ENCODE measurements at regions not wholly inside any gene's neighbourhood (a gene's known extent, or its start where the extent isn't known, plus 50 kb on each side); places are given as distances from the start of the nearest gene placed in this dataset.

- TF ChIP-seq CTCF (IDR thresholded peaks at IDR 0.05; ENCODE audit: poor library complexity, severe bottlenecking) (no peak), EP300 (conservative IDR thresholded peaks at IDR 0.05; ENCODE audit: poor library complexity, severe bottlenecking) (no peak), POLR2AphosphoS5 (IDR thresholded peaks at IDR 0.05) (no peak), TAF1 (IDR thresholded peaks at IDR 0.05; ENCODE audit: low read depth) (no peak), SMC3 (conservative IDR thresholded peaks at IDR 0.05; ENCODE audit: poor library complexity) (no peak), MXI1 (conservative IDR thresholded peaks at IDR 0.05; ENCODE audit: poor library complexity, severe bottlenecking) (no peak), EZH2 (IDR thresholded peaks at IDR 0.05; ENCODE audit: borderline replicate concordance, insufficient read depth, low read length, poor library complexity, severe bottlenecking) (no peak)
Observed at GRCh38 chr4:146032234-146032860, 93.7 kb upstream of the ZNF827 start.
